GM12878 (cell line): ENCODE measurements at regions not wholly inside any gene's neighbourhood (a gene's known extent, or its start where the extent isn't known, plus 50 kb on each side); places are given as distances from the start of the nearest gene placed in this dataset.

Experiments used
- ATAC-seq: fragments of 200-7000 bp; cut with Tn5 transposase; 3 replicates; pipeline ENCODE4 v1.9.1; 2020; ENCODE audit warnings: mild to moderate bottlenecking, moderate library complexity
- BruUV-seq: library from RNA; stranded (reverse); fragments of 400-500 nt; replicated peaks from 2 replicates; lab custom pipeline; 2021; lab: Mats Ljungman, UMichigan
- CTCF ChIA-PET: fragments of 300-600 bp; sonication (Branson Sonifier 250); formaldehyde crosslinking; extraction: SDS; loops from one replicate; lab custom pipeline; 2021; ENCODE audit warnings: inconsistent platforms; lab: Yijun Ruan, JAX
- POLR2A ChIA-PET: fragments of 350-600 bp; formaldehyde crosslinking; extraction: SDS; loops from one replicate; lab custom pipeline; 2021; ENCODE audit warnings: inconsistent platforms; lab: Charles Lee
- RAD21 ChIA-PET: fragments of 300-600 bp; sonication (Branson Sonifier 250); formaldehyde crosslinking; loops from one replicate; lab custom pipeline; 2023; ENCODE audit warnings: antibody characterized with exemption; ENCODE audit not compliant: unreplicated experiment; lab: Charles Lee
- SMC1A ChIA-PET: fragments of 300-600 bp; sonication (Branson Sonifier 250); formaldehyde crosslinking; loops from one replicate; lab custom pipeline; 2023; ENCODE audit not compliant: unreplicated experiment, uncharacterized antibody; lab: Charles Lee
- DNase-seq: peaks from one replicate; pipeline ENCODE4 v3.0.0-alpha.2; 2011; ENCODE audit warnings: low read depth, low spot score
- FAIRE-seq: peaks from 3 replicates; lab custom pipeline; 2011; peaks lifted over from hg19 to GRCh38; lab: Jason Lieb, UNC
- H2AFZ ChIP-seq: 2 replicates; pipeline ENCODE4 v1.6.0; 2011; ENCODE audit warnings: low read depth, low read length, control low read depth; ENCODE audit not compliant: control insufficient read depth
- H3K27ac ChIP-seq: 2 replicates; pipeline ENCODE4 v1.5.1; 2011; ENCODE audit warnings: control low read depth; ENCODE audit not compliant: control insufficient read depth, insufficient read depth
- H3K27me3 ChIP-seq, 2 experiments: replicated peaks in 1 of 2; 2 replicates each; pipeline versions ENCODE4 v1.6.0 to v1.6.1; 2011; ENCODE audit warnings: low read length in 1 of 2; ENCODE audit not compliant: control insufficient read depth in 2 of 2, insufficient read depth in 2 of 2
- H3K36me3 ChIP-seq, 2 experiments: 2 replicates each; pipeline ENCODE4 v1.5.1; 2011; ENCODE audit warnings: low read length in 1 of 2; ENCODE audit not compliant: control insufficient read depth in 2 of 2, insufficient read depth in 2 of 2
- H3K4me1 ChIP-seq: 2 replicates; pipeline ENCODE4 v1.6.1; 2011; ENCODE audit warnings: mild to moderate bottlenecking, low read length, moderate library complexity, mixed read lengths; ENCODE audit not compliant: control insufficient read depth, insufficient read depth
- H3K4me2 ChIP-seq: 2 replicates; pipeline ENCODE4 v1.6.0; 2011; ENCODE audit warnings: control low read depth; ENCODE audit not compliant: control insufficient read depth, insufficient read depth
- H3K4me3 ChIP-seq: fragments of 200-600 bp; sonication (generic); 2 replicates; pipeline ENCODE4 v1.5.1; 2016
- H3K79me2 ChIP-seq: 2 replicates; pipeline ENCODE4 v1.6.0; 2011; ENCODE audit warnings: low read length; ENCODE audit not compliant: control insufficient read depth, insufficient read depth
- H3K9ac ChIP-seq: 2 replicates; pipeline ENCODE4 v1.8.0; 2011; ENCODE audit warnings: low read length, control low read depth, mixed read lengths; ENCODE audit not compliant: control insufficient read depth, insufficient read depth
- H3K9me3 ChIP-seq: replicated peaks from 3 replicates; pipeline ENCODE4 v1.5.1; 2011; ENCODE audit warnings: mild to moderate bottlenecking, low read length; ENCODE audit not compliant: control insufficient read depth, insufficient read depth
- H4K20me1 ChIP-seq: 2 replicates; pipeline ENCODE4 v1.6.0; 2011; ENCODE audit not compliant: control insufficient read depth, insufficient read depth
- BCL11A ChIP-seq: IDR thresholded peaks from 2 replicates; pipeline ENCODE4 v1.6.1; 2011; ENCODE audit warnings: low read depth, low read length
- CBFB ChIP-seq: IDR thresholded peaks from 2 replicates; pipeline ENCODE4 v1.6.1; 2016; ENCODE audit warnings: antibody characterized with exemption, low read depth
- NR2C1 ChIP-seq: fragments of 450-650 bp; IDR thresholded peaks from 2 replicates; pipeline ENCODE4 v1.6.1; 2017; ENCODE audit warnings: antibody characterized with exemption, mild to moderate bottlenecking, moderate library complexity
- RAD51 ChIP-seq: fragments of 450-650 bp; IDR thresholded peaks from 2 replicates; pipeline ENCODE4 v1.6.1; 2016; ENCODE audit warnings: moderate library complexity, mild to moderate bottlenecking, inconsistent platforms
- RUNX3 ChIP-seq: IDR thresholded peaks from 2 replicates; pipeline ENCODE4 v1.6.1; 2012; ENCODE audit warnings: low read length, inconsistent platforms
- SP1 ChIP-seq: IDR thresholded peaks from one replicate; pipeline ENCODE4 v1.6.1; 2011; ENCODE audit warnings: low read depth, low read length
- STAT1 ChIP-seq: fragments of 450-650 bp; conservative IDR thresholded peaks from 2 replicates; pipeline ENCODE4 v1.6.1; 2014; ENCODE audit warnings: antibody characterized with exemption, mild to moderate bottlenecking
- TBL1XR1 ChIP-seq: IDR thresholded peaks from 2 replicates; pipeline ENCODE4 v1.6.1; 2012; ENCODE audit warnings: low read depth, low read length, improper control_type of control experiment
- TCF3 ChIP-seq: IDR thresholded peaks from 2 replicates; pipeline ENCODE4 v1.6.1; 2012; ENCODE audit warnings: low read depth, mild to moderate bottlenecking, low read length, borderline replicate concordance; ENCODE audit not compliant: insufficient read depth
- TCF7 ChIP-seq: IDR thresholded peaks from 2 replicates; pipeline ENCODE4 v1.6.1; 2014; ENCODE audit warnings: antibody characterized with exemption, borderline replicate concordance
- YBX1 ChIP-seq: fragments of 450-650 bp; IDR thresholded peaks from 2 replicates; pipeline ENCODE4 v1.6.1; 2016; ENCODE audit warnings: antibody characterized with exemption
- ZNF384 ChIP-seq: IDR thresholded peaks from 2 replicates; pipeline ENCODE4 v1.6.1; 2012; ENCODE audit warnings: low read depth, mild to moderate bottlenecking, low read length, improper control_type of control experiment, borderline replicate concordance
- WGBS: methylation state at CpG from one replicate; pipeline ENCODE4 v1.1.6; 2016; ENCODE audit warnings: low lambda C conversion rate; ENCODE audit not compliant: insufficient replicate concordance, insufficient coverage; ENCODE audit errors: missing lambda C conversion rate; 5-methylcytosine and 5-hydroxymethylcytosine counted together
- in situ Hi-C: fragments of 300-500 bp; cut with MboI; formaldehyde crosslinking; loops from 9 replicates; pipeline ENCODE4 v1.14.3; 2018; ENCODE audit warnings: mixed read lengths
- intact Hi-C: fragments of 100-400 bp; cut with micrococcal nuclease; formaldehyde crosslinking; loops from one replicate; pipeline ENCODE4 v1.14.2; 2022; ENCODE audit not compliant: unreplicated experiment
- TF ChIP-seq, protein P1 (sequence below): fragments of 450-650 bp; conservative IDR thresholded peaks from 2 replicates; pipeline ENCODE4 v1.6.1; 2017; ENCODE audit warnings: mild to moderate bottlenecking, moderate library complexity
- TF ChIP-seq, protein P2 (sequence below): IDR thresholded peaks from 2 replicates; pipeline ENCODE4 v1.6.1; 2012; ENCODE audit warnings: improper control_type of control experiment, low read depth, low read length; ENCODE audit not compliant: insufficient replicate concordance

DNA sequence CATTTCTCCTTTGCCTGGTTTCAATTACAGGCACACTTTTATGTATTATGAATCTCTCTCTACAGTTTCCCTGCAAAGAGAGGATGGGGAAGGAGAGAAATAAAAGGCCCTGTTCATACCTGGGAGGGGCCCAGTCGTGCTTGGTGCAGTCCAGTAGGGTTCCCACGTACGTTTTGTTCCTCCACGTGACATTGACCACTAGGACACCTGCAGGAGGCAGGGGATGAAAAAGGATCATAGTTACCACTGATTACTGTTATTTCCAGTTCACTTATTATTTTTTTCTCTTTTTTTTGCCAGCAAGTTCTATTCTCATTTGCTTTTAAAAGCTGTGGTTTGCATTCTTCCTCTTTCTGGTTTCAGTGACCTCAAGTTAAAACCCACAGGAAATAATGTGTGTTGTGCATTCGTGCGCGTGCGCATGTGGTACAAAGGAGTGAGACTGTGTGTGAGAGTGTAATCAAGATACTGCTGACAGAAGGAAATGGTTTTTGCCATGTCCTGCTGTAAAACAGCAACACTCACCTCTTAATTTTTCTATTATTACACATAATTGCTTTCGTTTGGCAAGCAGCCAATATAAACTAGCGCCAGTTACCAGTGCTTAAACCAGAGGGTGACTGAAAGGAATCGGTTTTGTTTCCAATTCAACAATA is 96.8 kb downstream of the ZNF608 start:
- Histone ChIP-seq H4K20me1 (no peaks in the 10 kb centered on the region), H3K4me1 (peaks cover 49% of the 10 kb centered on the region), H3K4me3 (peak overlapping the region; percentile 17; the same call in 1 of the 2 replicates), H2AFZ (no peak overlapping the region), H3K79me2 (peaks cover 2% of the 10 kb centered on the region; the same call in 1 of the 2 replicates), H3K9ac (peak overlapping the region; percentile 30; the same call in 1 of the 2 replicates), H3K9me3 (no peaks in the 10 kb centered on the region; the same call in 2 of the 3 replicates), H3K4me2 (peak overlapping the region; percentile 84), H3K27ac (peak overlapping the region; percentile 68), H3K36me3 (peaks cover 0 to 5% of the 10 kb centered on the region in 2 experiments; a peak in 1 of 4 replicates), H3K27me3 (no peaks in the 10 kb centered on the region)
- ChIA-PET SMC1A (interaction anchor here (1.0 to 6.0 kb wide), 11 partner anchors 41 to 287 kb away, joined by 3 to 44 read pairs (median 4); partner anchors contain the start of gene ZNF608), RAD21 (interaction anchor here (0.6 to 5.9 kb wide), 10 partner anchors 8 to 286 kb away, joined by 3 to 49 read pairs (median 4); partner anchors contain the start of gene ZNF608), POLR2A (interaction anchor here (0.6 to 1.6 kb wide), 3 partner anchors 9 to 99 kb away, joined by 3 to 4 read pairs (median 3); no protein-coding TSS in a partner anchor), CTCF (interaction anchor here (1.6 kb wide), 1 partner anchor 76 kb away, joined by 6 read pairs; no protein-coding TSS in a partner anchor)
- intact Hi-C loops (loop anchor here (1.0 to 10.0 kb wide), 13 partner anchors 55 to 977 kb away; no protein-coding TSS in a partner anchor), in situ Hi-C loops (loop anchor here (5.0 to 10.0 kb wide), 3 partner anchors 67 to 285 kb away; no protein-coding TSS in a partner anchor)
- BruUV-seq = no TSS peak
- FAIRE-seq (peak; percentile 84), ATAC-seq (peak; percentile 85), DNase-seq (peak; percentile 99)
- under 1% methylated on average over 11 of the region's 11 CpGs for WGBS
- TF ChIP-seq CBFB (peak; percentile 97), ZNF384 (peak; percentile 97), RAD51 (peak; percentile 94), BCL11A (peak; percentile 92), RUNX3 (peak; percentile 99), TCF3 (peak; percentile 93; the same call in 1 of the 2 replicates), STAT1 (no peak), TCF7 (peak; percentile 11; the same call in 1 of the 2 replicates), SP1 (peak; percentile 59), NR2C1 (no peak), YBX1 (no peak), TBL1XR1 (peak; percentile 98)
- TF ChIP-seq, protein P1, sequence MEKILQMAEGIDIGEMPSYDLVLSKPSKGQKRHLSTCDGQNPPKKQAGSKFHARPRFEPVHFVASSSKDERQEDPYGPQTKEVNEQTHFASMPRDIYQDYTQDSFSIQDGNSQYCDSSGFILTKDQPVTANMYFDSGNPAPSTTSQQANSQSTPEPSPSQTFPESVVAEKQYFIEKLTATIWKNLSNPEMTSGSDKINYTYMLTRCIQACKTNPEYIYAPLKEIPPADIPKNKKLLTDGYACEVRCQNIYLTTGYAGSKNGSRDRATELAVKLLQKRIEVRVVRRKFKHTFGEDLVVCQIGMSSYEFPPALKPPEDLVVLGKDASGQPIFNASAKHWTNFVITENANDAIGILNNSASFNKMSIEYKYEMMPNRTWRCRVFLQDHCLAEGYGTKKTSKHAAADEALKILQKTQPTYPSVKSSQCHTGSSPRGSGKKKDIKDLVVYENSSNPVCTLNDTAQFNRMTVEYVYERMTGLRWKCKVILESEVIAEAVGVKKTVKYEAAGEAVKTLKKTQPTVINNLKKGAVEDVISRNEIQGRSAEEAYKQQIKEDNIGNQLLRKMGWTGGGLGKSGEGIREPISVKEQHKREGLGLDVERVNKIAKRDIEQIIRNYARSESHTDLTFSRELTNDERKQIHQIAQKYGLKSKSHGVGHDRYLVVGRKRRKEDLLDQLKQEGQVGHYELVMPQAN = no peak
- TF ChIP-seq, protein P2, sequence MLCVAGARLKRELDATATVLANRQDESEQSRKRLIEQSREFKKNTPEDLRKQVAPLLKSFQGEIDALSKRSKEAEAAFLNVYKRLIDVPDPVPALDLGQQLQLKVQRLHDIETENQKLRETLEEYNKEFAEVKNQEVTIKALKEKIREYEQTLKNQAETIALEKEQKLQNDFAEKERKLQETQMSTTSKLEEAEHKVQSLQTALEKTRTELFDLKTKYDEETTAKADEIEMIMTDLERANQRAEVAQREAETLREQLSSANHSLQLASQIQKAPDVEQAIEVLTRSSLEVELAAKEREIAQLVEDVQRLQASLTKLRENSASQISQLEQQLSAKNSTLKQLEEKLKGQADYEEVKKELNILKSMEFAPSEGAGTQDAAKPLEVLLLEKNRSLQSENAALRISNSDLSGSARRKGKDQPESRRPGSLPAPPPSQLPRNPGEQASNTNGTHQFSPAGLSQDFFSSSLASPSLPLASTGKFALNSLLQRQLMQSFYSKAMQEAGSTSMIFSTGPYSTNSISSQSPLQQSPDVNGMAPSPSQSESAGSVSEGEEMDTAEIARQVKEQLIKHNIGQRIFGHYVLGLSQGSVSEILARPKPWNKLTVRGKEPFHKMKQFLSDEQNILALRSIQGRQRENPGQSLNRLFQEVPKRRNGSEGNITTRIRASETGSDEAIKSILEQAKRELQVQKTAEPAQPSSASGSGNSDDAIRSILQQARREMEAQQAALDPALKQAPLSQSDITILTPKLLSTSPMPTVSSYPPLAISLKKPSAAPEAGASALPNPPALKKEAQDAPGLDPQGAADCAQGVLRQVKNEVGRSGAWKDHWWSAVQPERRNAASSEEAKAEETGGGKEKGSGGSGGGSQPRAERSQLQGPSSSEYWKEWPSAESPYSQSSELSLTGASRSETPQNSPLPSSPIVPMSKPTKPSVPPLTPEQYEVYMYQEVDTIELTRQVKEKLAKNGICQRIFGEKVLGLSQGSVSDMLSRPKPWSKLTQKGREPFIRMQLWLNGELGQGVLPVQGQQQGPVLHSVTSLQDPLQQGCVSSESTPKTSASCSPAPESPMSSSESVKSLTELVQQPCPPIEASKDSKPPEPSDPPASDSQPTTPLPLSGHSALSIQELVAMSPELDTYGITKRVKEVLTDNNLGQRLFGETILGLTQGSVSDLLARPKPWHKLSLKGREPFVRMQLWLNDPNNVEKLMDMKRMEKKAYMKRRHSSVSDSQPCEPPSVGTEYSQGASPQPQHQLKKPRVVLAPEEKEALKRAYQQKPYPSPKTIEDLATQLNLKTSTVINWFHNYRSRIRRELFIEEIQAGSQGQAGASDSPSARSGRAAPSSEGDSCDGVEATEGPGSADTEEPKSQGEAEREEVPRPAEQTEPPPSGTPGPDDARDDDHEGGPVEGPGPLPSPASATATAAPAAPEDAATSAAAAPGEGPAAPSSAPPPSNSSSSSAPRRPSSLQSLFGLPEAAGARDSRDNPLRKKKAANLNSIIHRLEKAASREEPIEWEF = peak; percentile 80
